ENCODE measurements at regions not wholly inside any gene's neighbourhood (a gene's known extent, or its start where the extent isn't known, plus 50 kb on each side); places are given as distances from the start of the nearest gene placed in this dataset.
"Not testable (repeated sequence)": the region's sequence is repeated elsewhere in the genome, so short reads cannot be mapped to it uniquely, and the experiment has no call there.

DNA sequence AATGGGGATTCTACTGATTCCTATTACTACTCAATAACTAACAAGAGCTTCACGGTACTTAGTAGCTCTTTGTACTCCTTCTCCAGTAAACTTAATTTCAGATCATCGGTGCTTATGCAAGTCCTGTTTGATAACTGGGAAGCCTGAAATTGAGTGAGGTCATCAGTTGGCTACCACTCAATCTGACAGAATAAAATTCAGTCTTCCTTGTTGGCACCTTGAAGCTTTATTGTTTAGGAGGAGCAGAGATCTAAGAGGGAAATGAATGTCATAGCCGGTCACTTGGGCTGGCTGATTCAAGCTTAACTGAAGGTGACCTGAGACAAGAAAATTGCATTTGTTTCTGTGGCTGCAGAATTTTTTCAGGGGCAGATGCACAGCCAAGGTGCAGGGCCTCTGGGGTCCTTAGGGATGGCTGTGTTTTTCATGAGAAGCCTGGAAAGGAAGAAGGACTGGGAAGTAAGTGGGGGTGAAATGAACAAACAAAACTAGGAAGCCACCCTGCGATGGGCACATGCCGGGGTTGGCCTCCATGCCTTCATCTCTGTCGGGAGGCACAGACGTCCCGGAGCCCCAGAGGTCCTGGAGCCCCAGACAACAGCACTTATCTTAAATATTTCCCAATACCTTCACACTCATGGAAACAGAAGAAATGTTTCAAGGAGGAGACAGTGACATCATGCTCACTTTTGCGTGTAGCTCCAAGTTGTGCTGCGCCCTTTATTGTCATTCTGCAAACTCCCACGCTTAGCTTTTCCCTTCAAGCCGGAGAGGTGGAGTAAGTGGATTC lies 85.0 kb upstream of the KIF5B start:
- no peak for DNase-seq (ENCODE audit: low read depth, low spot score)

DNA sequence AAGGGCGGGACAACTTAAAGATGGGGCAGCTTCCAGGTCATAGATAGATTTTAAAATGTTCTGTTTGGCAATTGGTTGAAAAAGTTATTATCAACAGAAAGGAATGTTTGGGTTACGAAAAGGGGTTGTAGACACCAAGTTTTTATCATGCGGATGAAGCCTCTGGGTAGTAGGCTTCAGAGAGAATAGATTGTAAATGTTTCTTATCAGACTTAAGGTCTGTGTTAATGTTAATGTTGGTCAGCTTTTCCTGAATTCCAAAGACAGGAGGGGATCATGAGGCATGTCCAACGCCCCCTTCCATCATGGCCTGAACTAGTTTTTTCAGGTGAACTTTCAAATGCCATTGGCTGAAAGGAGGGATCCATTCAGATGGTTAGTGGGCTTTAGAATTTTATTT lies 84.2 kb upstream of the KIF5B start:
- DNase-seq (ENCODE audit: low read depth, low spot score): no peak

DNA sequence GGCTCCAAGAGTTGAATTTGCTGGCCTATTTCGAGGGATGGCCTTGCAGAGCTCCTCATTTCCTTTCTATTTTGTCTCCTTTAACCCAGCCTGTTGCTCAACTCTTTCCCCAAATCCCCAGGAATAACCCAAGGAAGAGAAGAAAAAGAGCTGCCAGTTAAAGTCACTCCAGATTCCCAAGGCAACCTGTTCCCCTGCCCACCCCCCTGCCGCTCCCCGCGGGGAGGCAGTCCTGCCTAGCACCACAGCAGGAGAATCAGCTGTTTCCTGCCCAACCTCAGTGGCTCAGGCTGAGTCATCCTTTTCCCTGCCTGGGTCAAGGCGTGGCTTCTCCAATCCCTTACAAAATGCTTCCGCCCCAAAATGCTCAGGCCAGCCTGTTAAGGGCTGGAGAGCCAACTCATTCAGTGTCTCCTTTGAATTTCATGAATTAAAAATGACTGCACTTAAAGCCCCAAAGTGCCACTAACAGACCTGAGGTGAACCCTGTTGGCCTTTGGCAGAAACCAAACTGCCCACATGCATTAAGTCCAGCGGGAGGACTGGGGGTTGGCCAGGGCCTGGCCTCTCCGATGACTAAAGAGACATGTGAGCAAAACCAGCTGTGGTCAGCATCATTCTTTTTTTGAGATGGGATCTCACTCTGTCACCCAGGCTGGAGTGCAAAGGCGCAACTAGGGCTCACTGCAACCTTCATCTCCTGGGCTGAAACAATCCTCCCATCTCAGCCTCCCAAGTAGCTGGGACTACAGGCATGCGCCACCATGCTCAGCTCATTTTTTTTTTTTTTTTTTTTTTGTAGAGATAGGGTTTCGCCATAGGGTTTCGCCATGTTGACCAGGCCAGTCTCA lies 83.2 kb upstream of the KIF5B start:
- DNase-seq (ENCODE audit: low read depth, low spot score): no peak

DNA sequence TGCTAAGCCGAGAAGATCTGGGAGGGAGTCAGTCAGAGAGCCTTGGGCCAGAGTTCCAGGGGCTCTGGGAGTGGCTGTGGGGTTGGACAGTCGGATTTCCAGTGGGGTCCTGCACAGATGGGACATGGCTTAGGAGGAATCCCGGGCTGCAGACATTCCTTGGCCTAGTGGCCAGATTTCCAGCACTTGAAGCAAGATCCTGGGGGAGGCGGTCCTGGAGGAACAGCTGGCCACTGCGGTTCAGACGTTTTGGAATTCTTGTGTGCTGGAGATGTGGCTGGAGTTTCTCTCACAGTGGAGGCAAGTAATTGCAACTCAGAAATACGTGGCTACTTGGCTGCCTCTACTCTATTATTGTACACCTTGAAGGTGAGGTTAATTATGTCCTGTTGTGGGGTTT lies 80.7 kb upstream of the KIF5B start:
- DNase-seq (ENCODE audit: low read depth, low spot score): not testable (repeated sequence)

DNA sequence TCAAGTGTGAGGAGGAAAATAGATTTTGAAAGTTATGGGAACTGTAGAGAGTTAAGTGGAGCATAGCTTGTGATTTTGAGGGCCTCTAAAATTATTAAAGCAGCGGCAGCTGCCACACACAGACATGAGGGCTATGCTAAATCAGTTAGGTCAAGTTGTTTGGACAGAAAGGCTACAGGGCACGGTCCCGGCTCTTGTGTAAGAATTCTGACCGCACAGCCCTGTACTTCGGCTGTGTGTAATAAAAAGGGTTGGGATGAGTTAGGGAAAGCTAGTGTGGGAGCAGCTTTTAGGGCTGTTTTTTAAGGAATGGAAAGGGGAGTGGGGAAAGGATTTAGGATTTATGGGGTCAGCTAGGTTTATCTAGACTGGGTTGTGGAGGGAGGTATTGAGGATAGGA lies 79.6 kb upstream of the KIF5B start:
- not testable (repeated sequence) for DNase-seq (ENCODE audit: low read depth, low spot score)

DNA sequence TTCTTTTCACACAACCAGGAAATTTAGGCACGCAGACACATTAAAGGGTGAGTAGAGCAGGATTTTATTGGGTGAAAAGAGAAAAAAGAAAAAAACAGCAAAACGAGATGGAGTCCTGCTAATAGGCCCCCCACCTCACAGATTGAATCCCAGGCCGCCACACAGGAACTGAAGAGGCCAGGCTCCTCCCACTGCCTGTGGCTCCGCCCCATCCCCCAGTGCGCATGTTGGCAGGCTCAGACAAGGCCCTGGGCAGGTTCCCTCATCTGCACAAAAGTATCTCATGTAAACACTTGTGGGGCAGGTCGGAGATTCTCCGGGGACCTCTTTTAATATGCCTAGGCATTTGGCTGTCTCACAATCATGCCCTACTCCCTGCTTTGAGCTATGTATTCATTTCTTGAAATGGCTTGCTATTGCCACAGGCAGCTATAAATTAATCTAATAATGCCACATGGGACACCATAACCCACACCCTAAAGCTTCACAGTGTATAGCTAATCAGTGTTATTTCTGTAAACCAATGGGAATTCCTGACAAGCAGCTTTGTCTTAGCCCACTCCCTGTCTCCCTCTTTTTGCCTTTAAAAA lies 76.2 kb upstream of the KIF5B start:
- DNase-seq (ENCODE audit: low read depth, low spot score): no peak

DNA sequence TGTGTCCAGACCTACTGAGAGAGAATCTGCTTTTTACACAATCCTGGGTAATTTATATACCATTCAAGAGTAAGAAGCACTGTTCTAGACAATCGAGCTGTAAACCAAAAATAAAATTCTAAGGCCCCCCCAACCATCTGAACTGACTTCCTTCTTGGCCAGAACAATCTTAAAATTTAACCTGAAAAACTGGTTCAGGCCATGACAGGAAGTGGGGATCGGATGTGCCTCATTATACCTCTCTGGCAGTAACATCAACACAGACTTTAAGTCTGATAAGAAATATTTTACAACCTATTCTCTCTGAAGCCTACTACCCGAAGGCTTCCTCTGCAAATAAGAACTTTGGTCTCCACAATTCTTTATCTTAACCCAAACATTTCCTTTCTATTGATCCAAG lies 75.2 kb upstream of the KIF5B start:
- no peak for DNase-seq (ENCODE audit: low read depth, low spot score)

DNA sequence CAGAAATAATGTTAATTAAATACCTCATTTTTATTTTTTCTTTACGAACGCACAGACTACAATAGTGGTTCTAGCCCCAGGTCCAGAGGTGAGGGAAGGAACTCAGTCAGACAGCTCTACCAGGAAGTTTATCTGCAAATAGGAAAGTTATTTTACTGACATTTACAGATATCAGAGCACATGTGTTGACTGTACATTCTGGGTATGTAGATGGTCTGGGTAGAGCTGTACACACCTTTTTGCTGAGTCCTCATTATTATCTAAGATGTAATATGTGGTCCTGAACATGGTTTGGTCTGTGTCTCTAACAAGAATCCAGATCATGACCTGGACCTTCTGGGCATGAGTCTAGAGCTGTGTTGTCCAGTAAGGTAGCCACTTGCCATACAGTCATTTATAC lies 74.6 kb upstream of the KIF5B start:
- DNase-seq (ENCODE audit: low read depth, low spot score): no peak

DNA sequence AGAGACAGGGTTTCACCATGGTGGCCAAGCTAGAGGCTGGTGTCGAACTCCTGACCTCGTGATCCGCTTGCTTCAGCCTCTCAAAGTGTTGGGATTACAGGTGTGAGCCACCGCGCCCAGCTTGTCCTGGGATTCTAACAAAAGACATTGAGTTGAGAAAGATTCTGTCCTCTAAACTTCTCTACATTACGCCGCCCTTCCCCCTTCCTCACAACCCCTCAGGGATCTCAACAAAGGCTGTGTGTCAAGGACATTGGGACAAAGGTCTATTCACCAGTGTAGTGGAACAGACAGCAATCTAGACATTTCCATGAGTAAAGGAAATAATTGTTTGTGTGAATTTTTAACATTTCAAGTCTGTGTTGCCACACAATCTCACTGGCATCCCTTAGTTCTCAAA lies 68.8 kb upstream of the KIF5B start:
- no peak for DNase-seq (ENCODE audit: low read depth, low spot score)

DNA sequence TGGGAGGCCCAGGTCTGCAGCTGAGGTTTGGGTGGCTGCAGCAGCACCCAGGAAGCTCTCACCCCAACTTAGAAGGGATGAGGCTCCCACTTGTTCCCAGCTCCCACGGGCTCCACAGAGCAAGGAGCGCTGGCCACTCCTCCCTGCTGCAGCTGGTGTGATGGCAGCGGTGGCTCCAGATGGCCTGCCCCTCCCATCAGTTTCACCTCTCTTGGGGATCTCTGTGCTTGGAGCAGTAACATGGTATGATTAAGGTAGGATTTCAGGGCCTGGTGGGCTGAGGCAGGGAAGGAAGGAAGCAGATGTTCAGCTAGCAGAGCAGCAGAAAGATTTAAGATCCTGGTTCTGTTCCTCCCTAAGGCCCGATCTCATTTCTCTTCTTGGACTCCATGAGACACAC lies 66.8 kb upstream of the KIF5B start:
- DNase-seq (ENCODE audit: low read depth, low spot score): no peak

DNA sequence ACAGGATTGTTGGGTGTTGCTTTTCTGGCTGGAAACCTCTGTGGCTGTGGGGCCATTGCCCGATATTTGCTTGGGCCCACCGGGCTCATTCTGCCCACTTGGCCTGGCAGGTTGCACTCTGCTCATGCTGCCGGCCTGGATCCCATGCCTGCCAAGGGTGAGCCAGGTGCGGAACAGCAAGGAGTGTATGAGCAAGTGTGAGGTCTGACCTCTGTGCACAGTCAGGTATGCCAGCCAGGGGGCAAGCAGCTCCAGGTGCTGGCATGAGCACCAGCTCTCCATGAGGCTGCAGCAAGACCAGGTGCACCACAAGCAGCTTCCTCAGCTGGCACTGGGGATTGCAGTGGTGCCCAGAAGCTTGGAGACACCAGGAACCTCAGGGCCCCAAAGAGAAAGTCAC lies 65.4 kb upstream of the KIF5B start:
- DNase-seq (ENCODE audit: low read depth, low spot score): no peak

DNA sequence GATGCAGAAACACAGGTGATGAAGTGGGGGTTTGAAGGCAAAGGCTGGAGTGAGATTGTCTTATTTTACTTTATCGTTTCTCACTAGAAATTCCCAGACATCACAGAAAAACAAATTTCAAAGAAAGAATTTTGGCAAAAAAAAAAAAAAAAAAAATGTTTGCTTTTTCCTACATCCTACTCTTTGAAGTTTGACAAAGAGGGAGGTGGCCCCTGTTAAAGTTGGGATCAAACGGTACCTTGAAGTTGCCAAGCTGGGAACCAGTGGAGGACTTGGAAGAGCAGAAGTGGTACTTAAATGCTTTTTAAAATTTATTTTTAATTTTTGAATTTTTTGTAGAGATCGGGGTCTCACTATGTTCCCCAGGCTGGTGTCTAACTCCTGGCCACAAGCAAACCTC lies 63.9 kb upstream of the KIF5B start:
- no peak for DNase-seq (ENCODE audit: low read depth, low spot score)

DNA sequence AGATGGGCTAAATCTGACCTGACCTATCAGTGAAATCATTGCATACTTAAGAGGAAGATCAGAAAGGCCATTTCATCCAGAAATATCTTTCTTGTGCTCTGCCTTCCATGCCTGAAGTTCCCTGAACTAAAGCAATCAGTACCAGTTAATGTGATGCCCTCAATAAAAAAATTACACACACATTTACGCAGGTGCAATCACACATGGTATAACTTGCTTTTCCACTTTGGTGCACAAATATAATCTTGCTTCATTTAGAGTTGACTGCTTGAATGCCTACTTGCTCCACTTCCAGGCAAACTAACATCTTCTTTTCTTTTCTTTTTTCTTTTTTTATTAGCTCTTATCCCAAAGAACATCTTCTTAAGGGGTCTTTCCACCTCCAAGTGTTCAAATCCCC lies 58.3 kb upstream of the KIF5B start:
- no peak for DNase-seq (ENCODE audit: low read depth, low spot score)

DNA sequence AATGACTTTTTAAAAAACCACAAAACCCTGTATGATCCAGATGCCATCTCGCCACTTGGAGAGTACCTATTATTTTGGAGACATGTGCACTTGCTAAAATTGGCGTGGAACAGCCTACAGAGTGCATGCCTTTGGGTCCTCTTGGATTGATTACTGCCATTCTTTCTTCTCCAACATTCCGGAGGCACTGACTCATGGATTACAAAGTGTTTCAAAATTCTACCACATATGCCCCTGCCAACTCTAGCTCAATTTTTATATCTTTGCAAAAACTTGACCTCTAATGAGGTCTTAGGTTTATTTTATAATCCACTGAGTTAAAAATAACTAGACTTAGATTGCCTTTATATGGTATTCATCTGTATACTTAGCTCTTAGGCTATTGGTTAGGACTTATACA lies 55.8 kb upstream of the KIF5B start:
- no peak for DNase-seq (ENCODE audit: low read depth, low spot score)

DNA sequence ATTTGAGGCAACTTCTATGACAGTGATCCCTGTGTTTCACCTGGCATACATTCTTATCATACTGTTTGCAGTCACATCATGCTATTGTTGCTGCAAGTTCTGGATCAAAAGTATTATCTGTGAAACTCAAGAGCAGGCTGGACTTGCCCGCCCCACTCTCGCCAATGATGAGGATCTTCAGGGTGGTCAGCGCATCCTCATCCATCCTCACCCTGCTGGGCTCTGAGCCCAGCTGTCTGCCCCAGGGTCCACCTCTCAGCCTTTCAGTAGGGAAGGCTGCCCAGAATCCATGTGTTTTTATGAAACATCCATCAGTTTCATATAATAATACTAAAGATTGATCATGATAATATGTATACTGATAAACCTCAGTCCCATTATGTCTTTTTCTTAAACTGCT lies 55.4 kb upstream of the KIF5B start:
- no peak for DNase-seq (ENCODE audit: low read depth, low spot score)

DNA sequence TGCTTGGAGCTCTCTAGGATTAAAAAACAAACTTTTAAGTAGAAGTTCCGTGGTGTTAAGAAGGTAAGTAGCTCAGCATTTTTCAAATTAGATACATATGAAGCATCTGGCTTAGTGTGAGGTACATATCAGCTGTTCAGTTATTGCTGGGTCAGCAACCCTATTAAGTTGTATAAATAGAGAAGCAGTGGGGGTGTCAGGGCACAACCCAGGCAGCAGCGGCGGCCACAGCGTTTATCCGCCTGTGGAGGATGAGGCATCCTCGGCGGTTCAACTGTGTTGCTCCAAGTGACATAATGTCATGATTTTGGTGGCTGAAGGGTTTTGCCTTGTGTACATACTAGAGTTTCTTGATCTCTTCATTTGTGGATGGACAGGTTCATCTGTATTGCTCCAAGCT lies 54.6 kb upstream of the KIF5B start:
- no peak for DNase-seq (ENCODE audit: low read depth, low spot score)

DNA sequence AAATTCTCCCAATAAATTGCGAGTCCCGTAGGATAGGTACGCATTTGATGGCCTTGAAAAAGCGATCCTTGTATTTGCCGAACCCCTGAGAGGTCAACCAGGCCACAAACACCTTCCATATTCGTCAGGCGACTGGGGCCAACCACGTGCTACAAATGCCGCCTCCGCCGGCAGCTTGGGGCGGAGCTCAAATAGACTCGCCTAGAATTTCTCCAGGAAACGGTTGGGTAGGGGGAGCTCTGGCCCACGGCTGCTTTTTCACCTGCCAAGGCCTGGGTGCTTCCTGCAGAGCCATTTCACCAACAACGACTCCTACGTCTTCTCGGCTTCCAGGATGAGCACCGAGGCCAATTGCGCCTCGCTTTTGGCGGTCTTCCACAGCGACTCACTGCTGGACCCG lies 53.4 kb upstream of the KIF5B start:
- DNase-seq (ENCODE audit: low read depth, low spot score): no peak
